ENCODE measurements at regions not wholly inside any gene's neighbourhood (a gene's known extent, or its start where the extent isn't known, plus 50 kb on each side); places are given as distances from the start of the nearest gene placed in this dataset.

GRCh38 chr13:80164462-80164861 lies 176.5 kb downstream of the SPRY2 start:
- ChIA-PET SMC1A (ENCODE audit: uncharacterized antibody, unreplicated experiment) (no interaction called here), POLR2A (no interaction called here), RAD21 (ENCODE audit: unreplicated experiment) (interaction anchor here (0.8 kb wide), 1 partner anchor 15 kb away, joined by 3 read pairs; no protein-coding TSS in a partner anchor), CTCF (no interaction called here)
- Histone ChIP-seq H4K20me1 (ENCODE audit: control insufficient read depth, insufficient read depth) (no peaks in the 10 kb centered on the region), H3K4me2 (ENCODE audit: control insufficient read depth, insufficient read depth) (no peak overlapping the region), H3K27ac (ENCODE audit: control insufficient read depth, insufficient read depth) (no peak overlapping the region), H3K79me2 (ENCODE audit: control insufficient read depth, insufficient read depth, low read length) (no peaks in the 10 kb centered on the region), H3K4me1 (ENCODE audit: control insufficient read depth, insufficient read depth, low read length) (no peaks in the 10 kb centered on the region), H3K9me3 (replicated peaks; ENCODE audit: control insufficient read depth, insufficient read depth, low read length) (no peaks in the 10 kb centered on the region), H3K9ac (ENCODE audit: control insufficient read depth, insufficient read depth, low read length) (no peak overlapping the region), H3K27me3 (replicated peaks in 1 of 2; ENCODE audit: control insufficient read depth in 2 of 2, insufficient read depth in 2 of 2, low read length in 1 of 2) (no peaks in the 10 kb centered on the region), H3K36me3 (ENCODE audit: control insufficient read depth in 2 of 2, insufficient read depth in 2 of 2, low read length in 1 of 2) (no peaks in the 10 kb centered on the region), H3K4me3 (no peak overlapping the region), H2AFZ (ENCODE audit: control insufficient read depth, low read depth, low read length) (no peak overlapping the region)
- BruUV-seq (replicated peaks), result no TSS peak
- no peak for FAIRE-seq
- no peak for DNase-seq (ENCODE audit: low read depth, low spot score)
- WGBS (ENCODE audit: insufficient coverage, insufficient replicate concordance, low lambda C conversion rate, missing lambda C conversion rate), result 20% methylated on average over 5 of the region's 5 CpGs
- intact Hi-C loops (cut with micrococcal nuclease; ENCODE audit: unreplicated experiment), result no loop called here
- in situ Hi-C loops (cut with MboI), result no loop called here
- ATAC-seq, result no peak
- TF ChIP-seq TCF7 (IDR thresholded peaks at IDR 0.05; ENCODE audit: borderline replicate concordance), result no peak
- TF ChIP-seq FOS (IDR thresholded peaks at IDR 0.05; ENCODE audit: borderline replicate concordance, extremely low read depth, insufficient read length), result no peak
- no peak for TF ChIP-seq E2F8 (IDR thresholded peaks at IDR 0.05; ENCODE audit: low read depth, partially characterized antibody)
- TF ChIP-seq RAD51 (IDR thresholded peaks at IDR 0.05), result no peak
- TF ChIP-seq SMAD1 (IDR thresholded peaks at IDR 0.05; ENCODE audit: low read depth, partially characterized antibody), result no peak
- TF ChIP-seq IKZF1 (conservative IDR thresholded peaks at IDR 0.05), result no peak
- TF ChIP-seq NBN (IDR thresholded peaks at IDR 0.05), result no peak
- TF ChIP-seq BCL11A (IDR thresholded peaks at IDR 0.05; ENCODE audit: low read depth, low read length), result no peak
- TF ChIP-seq MAX (IDR thresholded peaks at IDR 0.05; ENCODE audit: low read depth, low read length), result no peak
- TF ChIP-seq DPF2 (IDR thresholded peaks at IDR 0.05), result no peak
- no peak for TF ChIP-seq MYB (IDR thresholded peaks at IDR 0.05; ENCODE audit: borderline replicate concordance, low read depth, low read length)
- TF ChIP-seq, protein P1, sequence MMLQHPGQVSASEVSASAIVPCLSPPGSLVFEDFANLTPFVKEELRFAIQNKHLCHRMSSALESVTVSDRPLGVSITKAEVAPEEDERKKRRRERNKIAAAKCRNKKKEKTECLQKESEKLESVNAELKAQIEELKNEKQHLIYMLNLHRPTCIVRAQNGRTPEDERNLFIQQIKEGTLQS (IDR thresholded peaks at IDR 0.05; ENCODE audit: borderline replicate concordance, extremely low read depth, low read depth, low read length), result no peak
- TF ChIP-seq TAF1 (IDR thresholded peaks at IDR 0.05; ENCODE audit: borderline replicate concordance, low read depth, low read length), result no peak
- TF ChIP-seq, protein P2, sequence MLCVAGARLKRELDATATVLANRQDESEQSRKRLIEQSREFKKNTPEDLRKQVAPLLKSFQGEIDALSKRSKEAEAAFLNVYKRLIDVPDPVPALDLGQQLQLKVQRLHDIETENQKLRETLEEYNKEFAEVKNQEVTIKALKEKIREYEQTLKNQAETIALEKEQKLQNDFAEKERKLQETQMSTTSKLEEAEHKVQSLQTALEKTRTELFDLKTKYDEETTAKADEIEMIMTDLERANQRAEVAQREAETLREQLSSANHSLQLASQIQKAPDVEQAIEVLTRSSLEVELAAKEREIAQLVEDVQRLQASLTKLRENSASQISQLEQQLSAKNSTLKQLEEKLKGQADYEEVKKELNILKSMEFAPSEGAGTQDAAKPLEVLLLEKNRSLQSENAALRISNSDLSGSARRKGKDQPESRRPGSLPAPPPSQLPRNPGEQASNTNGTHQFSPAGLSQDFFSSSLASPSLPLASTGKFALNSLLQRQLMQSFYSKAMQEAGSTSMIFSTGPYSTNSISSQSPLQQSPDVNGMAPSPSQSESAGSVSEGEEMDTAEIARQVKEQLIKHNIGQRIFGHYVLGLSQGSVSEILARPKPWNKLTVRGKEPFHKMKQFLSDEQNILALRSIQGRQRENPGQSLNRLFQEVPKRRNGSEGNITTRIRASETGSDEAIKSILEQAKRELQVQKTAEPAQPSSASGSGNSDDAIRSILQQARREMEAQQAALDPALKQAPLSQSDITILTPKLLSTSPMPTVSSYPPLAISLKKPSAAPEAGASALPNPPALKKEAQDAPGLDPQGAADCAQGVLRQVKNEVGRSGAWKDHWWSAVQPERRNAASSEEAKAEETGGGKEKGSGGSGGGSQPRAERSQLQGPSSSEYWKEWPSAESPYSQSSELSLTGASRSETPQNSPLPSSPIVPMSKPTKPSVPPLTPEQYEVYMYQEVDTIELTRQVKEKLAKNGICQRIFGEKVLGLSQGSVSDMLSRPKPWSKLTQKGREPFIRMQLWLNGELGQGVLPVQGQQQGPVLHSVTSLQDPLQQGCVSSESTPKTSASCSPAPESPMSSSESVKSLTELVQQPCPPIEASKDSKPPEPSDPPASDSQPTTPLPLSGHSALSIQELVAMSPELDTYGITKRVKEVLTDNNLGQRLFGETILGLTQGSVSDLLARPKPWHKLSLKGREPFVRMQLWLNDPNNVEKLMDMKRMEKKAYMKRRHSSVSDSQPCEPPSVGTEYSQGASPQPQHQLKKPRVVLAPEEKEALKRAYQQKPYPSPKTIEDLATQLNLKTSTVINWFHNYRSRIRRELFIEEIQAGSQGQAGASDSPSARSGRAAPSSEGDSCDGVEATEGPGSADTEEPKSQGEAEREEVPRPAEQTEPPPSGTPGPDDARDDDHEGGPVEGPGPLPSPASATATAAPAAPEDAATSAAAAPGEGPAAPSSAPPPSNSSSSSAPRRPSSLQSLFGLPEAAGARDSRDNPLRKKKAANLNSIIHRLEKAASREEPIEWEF (IDR thresholded peaks at IDR 0.05; ENCODE audit: insufficient replicate concordance, low read depth, low read length), result no peak
- TF ChIP-seq, protein P3, sequence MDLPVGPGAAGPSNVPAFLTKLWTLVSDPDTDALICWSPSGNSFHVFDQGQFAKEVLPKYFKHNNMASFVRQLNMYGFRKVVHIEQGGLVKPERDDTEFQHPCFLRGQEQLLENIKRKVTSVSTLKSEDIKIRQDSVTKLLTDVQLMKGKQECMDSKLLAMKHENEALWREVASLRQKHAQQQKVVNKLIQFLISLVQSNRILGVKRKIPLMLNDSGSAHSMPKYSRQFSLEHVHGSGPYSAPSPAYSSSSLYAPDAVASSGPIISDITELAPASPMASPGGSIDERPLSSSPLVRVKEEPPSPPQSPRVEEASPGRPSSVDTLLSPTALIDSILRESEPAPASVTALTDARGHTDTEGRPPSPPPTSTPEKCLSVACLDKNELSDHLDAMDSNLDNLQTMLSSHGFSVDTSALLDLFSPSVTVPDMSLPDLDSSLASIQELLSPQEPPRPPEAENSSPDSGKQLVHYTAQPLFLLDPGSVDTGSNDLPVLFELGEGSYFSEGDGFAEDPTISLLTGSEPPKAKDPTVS (IDR thresholded peaks at IDR 0.05; ENCODE audit: low read depth, low read length), result no peak

All from GM12878 (cell line).